Brain microvascular endothelial cell (primary cell): ENCODE measurements at regions not wholly inside any gene's neighbourhood (a gene's known extent, or its start where the extent isn't known, plus 50 kb on each side); places are given as distances from the start of the nearest gene placed in this dataset.

Experiments
- DNase-seq: peaks from one replicate; pipeline ENCODE4 v3.0.0-alpha.2; 2020
- H3K27ac ChIP-seq: fragments of 250-450 bp; sonication (Bioruptor Pico); 2 replicates; pipeline ENCODE4 v1.5.1; 2020; ENCODE audit warnings: mild to moderate bottlenecking, moderate library complexity
- H3K27me3 ChIP-seq: fragments of 250-450 bp; sonication (Bioruptor Pico); replicated peaks from 2 replicates; pipeline ENCODE4 v1.5.1; 2020; ENCODE audit warnings: mild to moderate bottlenecking
- H3K36me3 ChIP-seq: fragments of 250-450 bp; sonication (Bioruptor Pico); replicated peaks from 2 replicates; pipeline ENCODE4 v1.5.1; 2020; ENCODE audit warnings: mild to moderate bottlenecking
- H3K4me3 ChIP-seq: 2 replicates; pipeline ENCODE4 v1.5.1; 2011; ENCODE audit warnings: low read depth, mild to moderate bottlenecking, control low read depth, low read length, moderate library complexity
- in situ Hi-C: cut with HindIII; loops from 2 replicates; pipeline ENCODE4 v1.10.0; 2017; ENCODE audit warnings: low sequenced_read_pairs, low pct_ligation_motif_present
- TF ChIP-seq, protein P1 (sequence below): IDR thresholded peaks from 2 replicates; pipeline ENCODE4 v1.5.1; 2011; ENCODE audit warnings: low read depth, mild to moderate bottlenecking, moderate library complexity, low read length, control low read depth, inconsistent platforms; ENCODE audit errors: missing control alignments

DNA sequence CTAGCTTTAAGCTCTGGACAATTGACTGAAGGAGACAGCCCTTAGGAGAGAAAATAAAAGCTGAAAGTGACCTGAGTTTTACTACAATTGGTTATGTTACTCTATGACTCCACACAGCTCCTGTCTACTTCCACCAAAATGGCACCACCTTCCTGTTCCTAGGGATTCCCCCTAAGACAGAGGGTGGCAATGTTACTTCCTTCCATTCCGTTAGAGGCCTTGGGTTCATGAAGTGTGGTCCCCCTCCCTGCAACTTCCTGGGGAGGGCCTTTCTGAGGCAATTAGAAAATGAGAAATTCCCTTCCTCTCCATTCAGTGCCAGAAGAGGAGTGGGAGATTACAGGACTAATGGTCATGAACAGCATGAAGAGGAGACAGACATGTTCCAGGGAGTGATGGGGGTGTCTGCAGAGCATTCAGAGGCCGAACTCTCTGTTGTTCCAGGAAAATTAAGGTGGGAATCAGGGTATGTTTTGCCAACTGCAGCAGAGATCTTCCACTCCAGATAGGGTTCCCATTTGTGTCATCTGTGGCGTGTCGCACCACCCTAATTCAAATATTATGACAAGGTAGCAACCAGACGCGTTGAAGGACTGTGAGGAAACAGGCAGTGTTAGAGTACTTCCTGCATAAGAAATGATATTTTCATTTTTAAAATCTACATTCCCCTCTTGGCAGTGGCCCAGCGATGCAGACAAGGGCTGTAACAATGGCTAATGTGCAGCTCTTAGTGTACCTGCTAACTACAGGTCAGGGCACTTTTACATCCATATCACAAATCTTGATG, 53.1 kb upstream of the TRIM67 start:
- H3K27me3 ChIP-seq: no peaks in the 10 kb centered on the region
- DNase-seq: no peak
- no peak overlapping the region for H3K27ac ChIP-seq
- H3K4me3 ChIP-seq: no peak overlapping the region
- in situ Hi-C loops: no loop called here
- TF ChIP-seq, protein P1, sequence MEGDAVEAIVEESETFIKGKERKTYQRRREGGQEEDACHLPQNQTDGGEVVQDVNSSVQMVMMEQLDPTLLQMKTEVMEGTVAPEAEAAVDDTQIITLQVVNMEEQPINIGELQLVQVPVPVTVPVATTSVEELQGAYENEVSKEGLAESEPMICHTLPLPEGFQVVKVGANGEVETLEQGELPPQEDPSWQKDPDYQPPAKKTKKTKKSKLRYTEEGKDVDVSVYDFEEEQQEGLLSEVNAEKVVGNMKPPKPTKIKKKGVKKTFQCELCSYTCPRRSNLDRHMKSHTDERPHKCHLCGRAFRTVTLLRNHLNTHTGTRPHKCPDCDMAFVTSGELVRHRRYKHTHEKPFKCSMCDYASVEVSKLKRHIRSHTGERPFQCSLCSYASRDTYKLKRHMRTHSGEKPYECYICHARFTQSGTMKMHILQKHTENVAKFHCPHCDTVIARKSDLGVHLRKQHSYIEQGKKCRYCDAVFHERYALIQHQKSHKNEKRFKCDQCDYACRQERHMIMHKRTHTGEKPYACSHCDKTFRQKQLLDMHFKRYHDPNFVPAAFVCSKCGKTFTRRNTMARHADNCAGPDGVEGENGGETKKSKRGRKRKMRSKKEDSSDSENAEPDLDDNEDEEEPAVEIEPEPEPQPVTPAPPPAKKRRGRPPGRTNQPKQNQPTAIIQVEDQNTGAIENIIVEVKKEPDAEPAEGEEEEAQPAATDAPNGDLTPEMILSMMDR: no peak
- H3K36me3 ChIP-seq: no peaks in the 10 kb centered on the region

DNA sequence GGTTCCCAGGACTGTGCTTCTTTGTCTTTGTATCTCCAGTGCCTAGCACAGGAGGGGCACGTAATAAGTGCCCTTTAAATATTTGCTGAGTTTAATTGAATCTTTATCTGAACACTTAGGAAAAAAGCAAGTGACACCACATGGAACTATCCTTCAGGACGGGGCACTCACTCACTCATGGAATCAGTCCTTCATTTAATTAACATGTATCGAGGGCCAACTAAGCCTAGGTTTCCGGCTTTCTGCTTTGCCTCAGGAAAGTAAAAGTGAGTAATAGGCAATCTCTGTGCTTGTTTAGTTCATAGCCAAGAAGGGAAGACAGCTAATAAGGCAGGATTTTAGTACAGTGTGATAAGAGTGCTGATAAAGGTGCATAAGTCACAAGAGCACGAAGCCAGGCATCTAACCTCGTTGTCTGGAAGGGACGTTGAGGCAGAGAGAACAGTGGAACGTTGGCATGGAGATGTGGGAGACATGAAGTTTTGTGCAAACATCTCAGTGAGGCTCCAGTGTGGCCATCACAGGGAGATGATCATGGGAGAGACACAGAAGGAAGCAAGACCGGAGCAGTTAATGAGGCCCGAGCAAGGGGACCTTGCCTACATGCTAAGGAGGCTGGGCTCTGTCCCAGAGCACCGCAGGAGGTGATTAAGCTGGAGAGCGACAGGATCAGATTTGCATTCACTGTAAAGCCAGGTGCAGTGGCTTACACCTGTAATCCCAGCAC, 54.1 kb upstream of the TRIM67 start:
- Histone ChIP-seq H3K27me3 (no peaks in the 10 kb centered on the region), H3K36me3 (no peaks in the 10 kb centered on the region), H3K4me3 (no peak overlapping the region), H3K27ac (no peak overlapping the region)
- TF ChIP-seq, protein P1: no peak
- no peak for DNase-seq
- in situ Hi-C loops: no loop called here

DNA sequence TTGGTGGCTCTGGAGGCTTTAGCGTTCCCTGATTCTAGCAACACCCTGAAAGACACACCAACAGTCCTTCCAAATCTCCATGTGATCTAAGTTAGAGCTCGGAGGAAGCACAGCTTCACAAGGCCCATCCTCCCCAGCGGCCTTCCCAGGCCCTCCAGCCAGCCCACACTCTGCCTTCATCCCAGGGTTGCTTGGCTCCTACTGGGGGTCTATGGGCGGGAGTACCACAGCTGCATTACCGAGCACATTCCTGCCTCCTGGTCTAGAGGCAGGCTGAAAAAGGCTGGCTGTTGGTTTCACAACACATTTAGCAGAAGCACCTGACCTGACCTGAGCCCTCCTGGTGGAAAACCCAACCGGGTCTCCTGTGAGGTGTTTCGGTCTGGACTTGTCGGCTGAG, 54.7 kb upstream of the TRIM67 start:
- in situ Hi-C loops: no loop called here
- H3K4me3 ChIP-seq: no peak overlapping the region
- no peak for DNase-seq

DNA sequence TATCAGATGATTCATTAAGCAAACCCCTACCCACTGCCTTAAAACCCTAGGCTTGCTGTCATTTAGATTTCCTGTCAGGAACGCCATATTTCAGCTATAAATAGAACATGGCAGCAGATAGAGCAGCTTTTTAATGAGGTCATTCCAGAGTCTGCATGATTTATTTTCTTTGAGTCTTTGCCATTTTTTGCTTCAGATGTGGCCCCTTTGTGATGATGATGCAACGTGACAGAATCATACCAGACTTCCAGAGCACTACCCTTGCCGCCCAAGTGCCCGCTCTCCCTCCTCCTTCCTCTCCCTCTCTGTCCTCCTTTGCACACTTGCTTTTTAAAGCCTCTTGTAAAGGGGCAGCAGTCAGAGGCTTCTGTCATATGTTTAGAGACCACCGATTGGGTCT, 55.5 kb upstream of the TRIM67 start:
- in situ Hi-C loops: no loop called here
- Histone ChIP-seq H3K27ac (no peak overlapping the region), H3K27me3 (no peaks in the 10 kb centered on the region), H3K36me3 (no peaks in the 10 kb centered on the region), H3K4me3 (no peak overlapping the region)
- DNase-seq: peak; percentile 82
- TF ChIP-seq, protein P1: no peak

More for the DNA sequence above, 54.7 kb upstream of the TRIM67 start:
- no peaks in the 10 kb centered on the region for H3K36me3 ChIP-seq
- no peak overlapping the region for H3K27ac ChIP-seq
- TF ChIP-seq, protein P1: no peak
- no peaks in the 10 kb centered on the region for H3K27me3 ChIP-seq

DNA sequence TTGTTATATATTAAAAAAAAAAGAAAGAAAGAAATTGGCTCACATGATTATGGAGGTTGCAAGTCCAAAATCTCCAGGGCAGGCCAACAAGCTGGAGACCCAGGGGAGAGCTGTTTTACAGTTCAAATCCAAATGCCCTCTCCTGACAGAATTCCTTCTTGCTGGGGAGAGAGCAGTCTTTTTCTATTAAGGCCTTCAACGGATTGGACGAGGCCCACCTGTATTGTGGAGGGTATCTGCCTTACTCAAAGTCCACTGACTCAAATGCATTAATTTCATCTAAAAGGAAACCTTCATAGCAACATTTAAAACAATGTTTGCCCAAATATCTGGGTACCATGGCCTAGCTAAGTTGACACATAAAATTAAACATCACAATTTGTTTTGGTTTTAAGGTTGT, 56.9 kb upstream of the TRIM67 start:
- Histone ChIP-seq H3K4me3 (no peak overlapping the region), H3K27ac (no peak overlapping the region), H3K36me3 (no peaks in the 10 kb centered on the region), H3K27me3 (no peaks in the 10 kb centered on the region)
- no peak for DNase-seq
- in situ Hi-C loops: no loop called here
- TF ChIP-seq, protein P1: no peak
